NCI-H446 (cell line): ENCODE measurements at regions not wholly inside any gene's neighbourhood (a gene's known extent, or its start where the extent isn't known, plus 50 kb on each side); places are given as distances from the start of the nearest gene placed in this dataset.

Source experiments
- DNase-seq, 2 experiments: peaks; one replicate each; lab custom pipeline; 2025; lab: John Stamatoyannopoulos, UW

- DNase-seq: no peak
These were observed 163.6 kb downstream of the TNFSF18 start for GRCh38 chr1:172887162-172887561.

- DNase-seq: peak in 1 of 2 experiments; percentile 6
These were observed 157.4 kb downstream of the TNFSF18 start for GRCh38 chr1:172893146-172893841.

GRCh38 chr1:172894349-172895049 is 156.2 kb downstream of the TNFSF18 start:
- DNase-seq: no peak

- DNase-seq: no peak
These were observed 155.7 kb downstream of the TNFSF18 start for GRCh38 chr1:172895050-172895460.

GRCh38 chr1:172895761-172896160 is 155.0 kb downstream of the TNFSF18 start:
- DNase-seq: no peak

GRCh38 chr1:172897738-172898137 is 153.0 kb downstream of the TNFSF18 start:
- no peak for DNase-seq

GRCh38 chr1:172898866-172899265 is 151.9 kb downstream of the TNFSF18 start:
- no peak for DNase-seq

- DNase-seq: no peak
These were observed 150.3 kb downstream of the TNFSF18 start for GRCh38 chr1:172900376-172900997.

- DNase-seq: no peak
These were observed 148.5 kb downstream of the TNFSF18 start for GRCh38 chr1:172902200-172902599.

GRCh38 chr1:172902861-172903381 is 147.8 kb downstream of the TNFSF18 start:
- DNase-seq: no peak

- no peak for DNase-seq
These were observed 147.0 kb downstream of the TNFSF18 start for GRCh38 chr1:172903581-172904220.

- DNase-seq: no peak
These were observed 145.3 kb downstream of the TNFSF18 start for GRCh38 chr1:172905452-172905851.

- DNase-seq: no peak
These were observed 143.8 kb downstream of the TNFSF18 start for GRCh38 chr1:172906778-172907592.

- DNase-seq: no peak
These were observed 142.9 kb downstream of the TNFSF18 start for GRCh38 chr1:172907834-172908326.

GRCh38 chr1:172909606-172910326 is 141.0 kb downstream of the TNFSF18 start:
- DNase-seq: no peak

GRCh38 chr1:172912765-172913260 is 137.9 kb downstream of the TNFSF18 start:
- DNase-seq: no peak

- no peak for DNase-seq
These were observed 136.1 kb downstream of the TNFSF18 start for GRCh38 chr1:172914501-172915144.

GRCh38 chr1:172915271-172915670 is 135.5 kb downstream of the TNFSF18 start:
- no peak for DNase-seq

- DNase-seq: no peak
These were observed 134.6 kb downstream of the TNFSF18 start for GRCh38 chr1:172916116-172916515.

- no peak for DNase-seq
These were observed 132.8 kb downstream of the TNFSF18 start for GRCh38 chr1:172917972-172918371.
